CD4-positive, alpha-beta T cell (primary cell): ENCODE measurements at regions not wholly inside any gene's neighbourhood (a gene's known extent, or its start where the extent isn't known, plus 50 kb on each side); places are given as distances from the start of the nearest gene placed in this dataset.

Experiments
- ATAC-seq: fragments of 200-7000 bp; cut with Tn5 transposase; one replicate; pipeline ENCODE4 v1.10.0; 2022; ENCODE audit warnings: mild to moderate bottlenecking; ENCODE audit not compliant: poor library complexity
- CTCF ChIA-PET: fragments of 350-600 bp; sonication (Branson Sonifier 250); formaldehyde crosslinking; loops from one replicate; lab custom pipeline; 2021; ENCODE audit warnings: antibody characterized with exemption, inconsistent platforms; lab: Charles Lee
- POLR2A ChIA-PET: fragments of 350-600 bp; sonication (Branson Sonifier 250); formaldehyde crosslinking; loops from one replicate; lab custom pipeline; 2021; ENCODE audit warnings: antibody characterized with exemption, inconsistent platforms; lab: Charles Lee
- DNase-seq, 14 experiments: peaks; one replicate each; pipeline ENCODE4 v3.0.0-alpha.2; 2013 to 2020; ENCODE audit warnings: mixed read lengths in 2 of 14
- H3K27ac ChIP-seq, 2 donors: one replicate each; pipeline versions ENCODE4 v1.5.1 to v1.7.0; 2013; ENCODE audit warnings: low read length in 2 of 2, low read depth in 1 of 2, mild to moderate bottlenecking in 1 of 2
- H3K27me3 ChIP-seq, 2 experiments: 1 replicate in 1 of 2; 2 replicates in 1 of 2; pipeline versions ENCODE4 v1.6.1 to v1.7.0; 2013; ENCODE audit warnings: low read length in 2 of 2, control low read depth in 1 of 2, mild to moderate bottlenecking in 1 of 2, moderate library complexity in 1 of 2; ENCODE audit not compliant: insufficient read depth in 2 of 2, control insufficient read depth in 1 of 2
- H3K36me3 ChIP-seq: one replicate; pipeline ENCODE4 v1.6.1; 2013; ENCODE audit warnings: low read length, control low read depth; ENCODE audit not compliant: insufficient read depth
- H3K4me1 ChIP-seq: one replicate; pipeline ENCODE4 v1.6.1; 2013; ENCODE audit warnings: low read length, control low read depth; ENCODE audit not compliant: insufficient read depth
- H3K4me3 ChIP-seq: one replicate; pipeline ENCODE4 v1.5.1; 2013; ENCODE audit warnings: mild to moderate bottlenecking, low read length, moderate library complexity
- H3K9me3 ChIP-seq, 2 experiments: 1 replicate in 1 of 2; 2 replicates in 1 of 2; pipeline versions ENCODE4 v1.6.1 to v1.7.0; 2013; ENCODE audit warnings: low read length in 2 of 2, mild to moderate bottlenecking in 2 of 2, control low read depth in 1 of 2, moderate library complexity in 1 of 2; ENCODE audit not compliant: control insufficient read depth in 1 of 2, insufficient read depth in 1 of 2
- H3K27ac Mint-ChIP-seq: one replicate; pipeline ENCODE4 v1.8.0; 2020; ENCODE audit warnings: mixed read lengths
- H3K27me3 Mint-ChIP-seq: one replicate; pipeline ENCODE4 v1.8.0; 2021; ENCODE audit warnings: mixed read lengths
- H3K36me3 Mint-ChIP-seq: one replicate; pipeline ENCODE4 v1.8.0; 2021; ENCODE audit warnings: low read depth, mixed read lengths
- H3K4me1 Mint-ChIP-seq: one replicate; pipeline ENCODE4 v1.8.0; 2021; ENCODE audit warnings: low read depth, mixed read lengths
- H3K4me3 Mint-ChIP-seq: one replicate; pipeline ENCODE4 v1.8.0; 2020; ENCODE audit warnings: mild to moderate bottlenecking, mixed read lengths
- H3K9me3 Mint-ChIP-seq: one replicate; pipeline ENCODE4 v1.8.0; 2020; ENCODE audit warnings: mixed read lengths
- intact Hi-C, 2 experiments: fragments of 100-400 bp; cut with DNase I in 1 of 2; cut with micrococcal nuclease in 1 of 2; formaldehyde crosslinking; loops; one replicate each; pipeline versions ENCODE4 v1.15.1 to v1.9.0; 2023 to 2025; cut with DNase I, micrococcal nuclease
- TF ChIP-seq, protein P1 (sequence below): fragments of 200-600 bp; IDR thresholded peaks from one replicate; pipeline ENCODE4 v1.8.0; 2022; ENCODE audit warnings: antibody characterized with exemption, mild to moderate bottlenecking

DNA sequence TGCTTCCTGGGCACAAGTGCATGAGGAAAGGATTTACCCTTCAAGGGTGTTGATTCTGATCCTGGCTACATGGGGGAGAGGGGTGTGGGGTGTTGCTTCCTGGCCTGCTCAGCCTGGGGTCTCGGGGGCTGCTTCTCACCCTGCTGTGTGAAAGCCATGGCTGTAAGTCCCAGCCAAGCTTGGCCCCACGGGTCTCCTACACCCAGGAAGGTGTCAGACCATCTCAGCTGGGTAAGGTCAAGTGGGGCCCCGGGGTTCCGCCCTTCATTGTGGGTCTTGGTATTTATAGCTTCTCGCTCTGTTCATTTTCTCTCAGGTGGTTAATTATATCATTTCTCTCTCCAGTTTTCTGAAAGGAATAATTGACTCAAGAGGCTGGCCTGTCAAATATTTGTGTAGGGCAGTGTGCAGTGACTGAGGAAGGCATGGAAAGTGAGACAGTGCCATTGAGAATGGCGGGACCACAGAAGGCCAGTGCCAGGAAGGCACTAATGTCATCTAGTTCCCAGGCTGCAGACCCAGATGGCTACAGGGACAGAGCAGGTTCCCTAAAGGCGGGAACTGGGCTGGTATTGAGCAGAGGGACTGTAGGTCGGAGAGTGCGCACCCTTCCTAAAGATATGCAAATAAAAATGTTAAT, 126.0 kb downstream of the FOXD1 start:
- no peaks in the 10 kb centered on the region for H3K9me3 Mint-ChIP-seq
- H3K27me3 Mint-ChIP-seq, result peaks cover 72% of the 10 kb centered on the region
- no peak overlapping the region for H3K4me3 Mint-ChIP-seq
- no peaks in the 10 kb centered on the region for H3K4me1 Mint-ChIP-seq
- TF ChIP-seq, protein P1, sequence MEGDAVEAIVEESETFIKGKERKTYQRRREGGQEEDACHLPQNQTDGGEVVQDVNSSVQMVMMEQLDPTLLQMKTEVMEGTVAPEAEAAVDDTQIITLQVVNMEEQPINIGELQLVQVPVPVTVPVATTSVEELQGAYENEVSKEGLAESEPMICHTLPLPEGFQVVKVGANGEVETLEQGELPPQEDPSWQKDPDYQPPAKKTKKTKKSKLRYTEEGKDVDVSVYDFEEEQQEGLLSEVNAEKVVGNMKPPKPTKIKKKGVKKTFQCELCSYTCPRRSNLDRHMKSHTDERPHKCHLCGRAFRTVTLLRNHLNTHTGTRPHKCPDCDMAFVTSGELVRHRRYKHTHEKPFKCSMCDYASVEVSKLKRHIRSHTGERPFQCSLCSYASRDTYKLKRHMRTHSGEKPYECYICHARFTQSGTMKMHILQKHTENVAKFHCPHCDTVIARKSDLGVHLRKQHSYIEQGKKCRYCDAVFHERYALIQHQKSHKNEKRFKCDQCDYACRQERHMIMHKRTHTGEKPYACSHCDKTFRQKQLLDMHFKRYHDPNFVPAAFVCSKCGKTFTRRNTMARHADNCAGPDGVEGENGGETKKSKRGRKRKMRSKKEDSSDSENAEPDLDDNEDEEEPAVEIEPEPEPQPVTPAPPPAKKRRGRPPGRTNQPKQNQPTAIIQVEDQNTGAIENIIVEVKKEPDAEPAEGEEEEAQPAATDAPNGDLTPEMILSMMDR, result no peak
- DNase-seq (no peak), ATAC-seq (no peak)
- H3K27me3 ChIP-seq, result peaks cover 13 to 32% of the 10 kb centered on the region in 2 experiments
- no peak overlapping the region for H3K4me3 ChIP-seq
- intact Hi-C loops, result no loop called here
- ChIA-PET POLR2A (no interaction called here), CTCF (no interaction called here)
- H3K36me3 ChIP-seq, result no peaks in the 10 kb centered on the region
- no peak overlapping the region for H3K27ac Mint-ChIP-seq
- no peaks in the 10 kb centered on the region for H3K4me1 ChIP-seq
- H3K27ac ChIP-seq, result no peak overlapping the region
- H3K9me3 ChIP-seq, result no peaks in the 10 kb centered on the region
- H3K36me3 Mint-ChIP-seq, result no peaks in the 10 kb centered on the region

DNA sequence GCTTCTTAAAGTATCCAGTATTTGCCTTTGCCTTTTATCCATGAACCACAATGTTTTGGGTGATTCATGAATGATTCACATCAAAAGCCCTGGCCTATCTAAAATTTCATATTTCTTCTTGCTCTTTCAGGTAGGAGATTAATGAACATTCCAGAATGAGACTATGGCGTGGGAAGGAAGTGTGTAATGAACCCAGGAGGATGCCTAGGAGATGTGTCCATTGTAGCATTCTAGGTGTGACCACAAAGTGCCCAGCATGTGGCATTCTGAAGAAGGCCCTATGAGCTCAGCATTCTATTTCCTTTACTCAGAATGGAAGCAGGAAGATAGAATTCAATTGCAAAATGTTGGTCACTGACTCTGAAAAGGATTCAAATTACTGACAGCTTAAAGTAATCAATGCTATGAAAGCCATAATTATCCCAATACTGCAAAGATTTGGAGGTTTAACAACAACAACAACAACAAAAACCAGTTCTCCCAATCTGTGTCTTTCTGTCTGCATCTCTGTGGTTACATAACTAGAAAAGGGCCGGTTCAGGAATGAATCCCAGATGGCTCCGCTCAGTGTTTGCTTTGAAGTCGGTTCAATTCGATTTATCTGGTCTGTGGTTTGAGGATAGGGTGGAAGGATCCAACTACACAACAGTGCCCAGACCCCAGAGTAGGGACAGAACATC, 126.7 kb downstream of the FOXD1 start:
- no peak overlapping the region for H3K4me3 Mint-ChIP-seq
- H3K9me3 ChIP-seq, result no peaks in the 10 kb centered on the region
- H3K36me3 ChIP-seq, result no peaks in the 10 kb centered on the region
- intact Hi-C loops, result no loop called here
- H3K36me3 Mint-ChIP-seq, result no peaks in the 10 kb centered on the region
- no peak overlapping the region for H3K27ac Mint-ChIP-seq
- TF ChIP-seq, protein P1, result no peak
- H3K4me1 ChIP-seq, result no peaks in the 10 kb centered on the region
- CTCF ChIA-PET, result no interaction called here
- H3K9me3 Mint-ChIP-seq, result no peaks in the 10 kb centered on the region
- H3K27me3 ChIP-seq, result peaks cover 16 to 38% of the 10 kb centered on the region in 2 experiments
- H3K4me3 ChIP-seq, result no peak overlapping the region
- H3K27ac ChIP-seq, result no peak overlapping the region
- POLR2A ChIA-PET, result no interaction called here
- no peak for ATAC-seq
- no peak for DNase-seq
- H3K27me3 Mint-ChIP-seq, result peaks cover 74% of the 10 kb centered on the region
- no peaks in the 10 kb centered on the region for H3K4me1 Mint-ChIP-seq

DNA sequence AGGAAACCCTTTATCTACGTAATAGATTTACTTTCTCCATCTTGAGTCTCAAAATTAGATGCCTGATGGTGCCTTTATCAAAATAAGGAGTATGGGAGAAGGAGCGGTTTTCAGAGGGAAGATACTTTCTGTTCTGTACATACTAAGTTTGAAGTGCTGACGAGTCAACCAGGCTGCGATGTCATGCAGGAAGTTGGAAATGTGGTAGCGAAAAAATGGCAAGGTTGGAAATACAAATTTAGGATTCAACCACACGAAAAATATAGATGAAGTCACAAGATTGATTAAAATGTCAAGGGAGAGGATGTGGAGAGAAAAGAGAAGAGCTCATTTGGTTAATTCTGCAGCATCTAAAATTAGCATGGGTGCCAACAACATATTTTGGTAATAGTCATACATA, 129.5 kb downstream of the FOXD1 start:
- ChIA-PET POLR2A (interaction anchor here (0.6 kb wide), 1 partner anchor 1334 kb away, joined by 3 read pairs; no protein-coding TSS in a partner anchor), CTCF (no interaction called here)
- Histone ChIP-seq H3K4me3 (no peak overlapping the region), H3K27me3 (peaks cover 27 to 56% of the 10 kb centered on the region in 2 experiments), H3K4me1 (no peaks in the 10 kb centered on the region), H3K9me3 (no peaks in the 10 kb centered on the region), H3K36me3 (no peaks in the 10 kb centered on the region), H3K27ac (no peak overlapping the region)
- H3K4me3 Mint-ChIP-seq, result no peak overlapping the region
- no peaks in the 10 kb centered on the region for H3K4me1 Mint-ChIP-seq
- DNase-seq, result no peak
- no peaks in the 10 kb centered on the region for H3K36me3 Mint-ChIP-seq
- TF ChIP-seq, protein P1, result no peak
- H3K27me3 Mint-ChIP-seq, result peaks cover 78% of the 10 kb centered on the region
- intact Hi-C loops, result no loop called here
- H3K9me3 Mint-ChIP-seq, result no peaks in the 10 kb centered on the region
- no peak for ATAC-seq
- H3K27ac Mint-ChIP-seq, result no peak overlapping the region
